HepG2 (cell line): ENCODE measurements at regions not wholly inside any gene's neighbourhood (a gene's known extent, or its start where the extent isn't known, plus 50 kb on each side); places are given as distances from the start of the nearest gene placed in this dataset.

Experiments used
- ATAC-seq: fragments of 200-7000 bp; cut with Tn5 transposase; 3 replicates; pipeline ENCODE4 v1.9.1; 2020; ENCODE audit warnings: mild to moderate bottlenecking, moderate library complexity
- BruUV-seq: library from RNA; stranded (reverse); fragments of 400-500 nt; replicated peaks from 2 replicates; lab custom pipeline; 2021; lab: Mats Ljungman, UMichigan
- CTCF ChIA-PET: fragments of 300-600 bp; formaldehyde crosslinking; extraction: SDS; loops from one replicate; lab custom pipeline; 2021; ENCODE audit warnings: low total read pairs, inconsistent platforms, low intra/inter-chr PET ratio; lab: Yijun Ruan, JAX
- POLR2A ChIA-PET: fragments of 350-600 bp; sonication (Branson Sonifier 250); formaldehyde crosslinking; loops from one replicate; lab custom pipeline; 2020; ENCODE audit warnings: antibody characterized with exemption, inconsistent platforms; lab: Yijun Ruan, JAX
- DNase-seq: peaks from one replicate; pipeline ENCODE4 v3.0.0-alpha.2; 2015; ENCODE audit warnings: low spot score
- FAIRE-seq: peaks from 3 replicates; lab custom pipeline; 2011; peaks lifted over from hg19 to GRCh38; lab: Jason Lieb, UNC
- H2AFZ ChIP-seq: one replicate; pipeline ENCODE4 v1.6.1; 2011; ENCODE audit warnings: low read length, inconsistent platforms
- H3K27ac ChIP-seq: fragments of 300-600 bp; 3 replicates; pipeline ENCODE4 v1.8.0; 2011; ENCODE audit warnings: mixed run types, mild to moderate bottlenecking, mixed read lengths, low read length, inconsistent platforms; ENCODE audit not compliant: insufficient read depth; ENCODE audit errors: extremely low read length
- H3K27me3 ChIP-seq, 2 experiments: fragments of 200-600 bp in 1 of 2; 2 replicates in 1 of 2; 3 replicates in 1 of 2; pipeline versions ENCODE4 v1.6.0 to v1.8.0; 2011; ENCODE audit warnings: low read length in 2 of 2, mild to moderate bottlenecking in 2 of 2, moderate library complexity in 2 of 2, inconsistent platforms in 1 of 2; ENCODE audit not compliant: insufficient read depth in 2 of 2, control insufficient read depth in 1 of 2
- H3K36me3 ChIP-seq, 2 experiments: fragments of 200-600 bp in 1 of 2; replicated peaks in 1 of 2; 2 replicates in 1 of 2; 3 replicates in 1 of 2; pipeline versions ENCODE4 v1.5.1 to v1.8.0; 2011; ENCODE audit warnings: low read length in 2 of 2, inconsistent platforms in 1 of 2; ENCODE audit not compliant: insufficient read depth in 2 of 2, control insufficient read depth in 1 of 2
- H3K4me1 ChIP-seq: 2 replicates; pipeline ENCODE4 v1.5.1; 2012; ENCODE audit warnings: low read length, inconsistent platforms; ENCODE audit not compliant: insufficient read depth
- H3K4me2 ChIP-seq: 2 replicates; pipeline ENCODE4 v1.6.0; 2011; ENCODE audit warnings: low read depth, low read length, inconsistent platforms
- H3K4me3 ChIP-seq, 3 experiments: fragments of 200-600 bp in 1 of 3; sonication (generic), shearing (Covaris generic) in 1 of 3; replicated peaks in 1 of 3; 2 replicates each; pipeline ENCODE4 v1.5.1; 2011 to 2016; ENCODE audit warnings: low read length in 3 of 3, inconsistent platforms in 2 of 3, low read depth in 2 of 3, mild to moderate bottlenecking in 2 of 3, control low read depth in 1 of 3, mixed read lengths in 1 of 3; ENCODE audit not compliant: insufficient read depth in 1 of 3
- H3K79me2 ChIP-seq: one replicate; pipeline ENCODE4 v1.6.1; 2011; ENCODE audit warnings: low read length, inconsistent platforms; ENCODE audit not compliant: insufficient read depth
- H3K9ac ChIP-seq: 2 replicates; pipeline ENCODE4 v1.6.0; 2011; ENCODE audit warnings: mild to moderate bottlenecking, low read depth, low read length, inconsistent platforms; ENCODE audit not compliant: insufficient read depth
- H3K9me3 ChIP-seq: 2 replicates; pipeline ENCODE4 v1.5.1; 2012; ENCODE audit warnings: mild to moderate bottlenecking, low read length
- H4K20me1 ChIP-seq: 2 replicates; pipeline ENCODE4 v1.6.0; 2011; ENCODE audit warnings: inconsistent platforms, mild to moderate bottlenecking, low read length, moderate library complexity; ENCODE audit not compliant: insufficient read depth
- ETV5 ChIP-seq: IDR thresholded peaks from 2 replicates; pipeline ENCODE4 v1.6.1; 2018; ENCODE audit warnings: missing biosample characterization, missing genetic modification reagents, inconsistent platforms, borderline replicate concordance
- HDAC2 ChIP-seq: sonication (generic); formaldehyde crosslinking; IDR thresholded peaks from 2 replicates; pipeline ENCODE4 v1.4.0; 2020; ENCODE audit warnings: missing genetic modification reagents
- HMG20B ChIP-seq: conservative IDR thresholded peaks from 2 replicates; pipeline ENCODE4 v1.6.1; 2016; ENCODE audit warnings: missing genetic modification reagents, missing compliant biosample characterization
- HNF4G ChIP-seq, 2 experiments: sonication (generic) in 1 of 2; formaldehyde crosslinking in 1 of 2; IDR thresholded peaks; 2 replicates each; pipeline versions ENCODE4 v1.4.0 to v1.6.1; 2011 to 2020; ENCODE audit warnings: borderline replicate concordance in 2 of 2, low read depth in 2 of 2, mild to moderate bottlenecking in 2 of 2, low read length in 1 of 2, missing genetic modification reagents in 1 of 2, moderate library complexity in 1 of 2
- KLF16 ChIP-seq, 2 experiments: sonication (generic) in 1 of 2; formaldehyde crosslinking in 1 of 2; IDR thresholded peaks; 2 replicates each; pipeline versions ENCODE4 v1.6.1 to v1.8.0; 2016 to 2023; ENCODE audit warnings: missing genetic modification reagents in 2 of 2, missing compliant biosample characterization in 1 of 2
- NBN ChIP-seq: fragments of 450-650 bp; conservative IDR thresholded peaks from 2 replicates; pipeline ENCODE4 v1.6.1; 2017
- NR2F6 ChIP-seq, 2 experiments: IDR thresholded peaks; 2 replicates each; pipeline ENCODE4 v1.6.1; 2016; ENCODE audit warnings: antibody characterized with exemption in 1 of 2, mild to moderate bottlenecking in 1 of 2
- SATB2 ChIP-seq: sonication (generic); formaldehyde crosslinking; IDR thresholded peaks from 2 replicates; pipeline ENCODE4 v1.5.0; 2020; ENCODE audit warnings: missing genetic modification reagents
- SIX1 ChIP-seq: sonication (generic); formaldehyde crosslinking; IDR thresholded peaks from 2 replicates; pipeline ENCODE4 v1.4.0; 2020; ENCODE audit warnings: missing genetic modification reagents, borderline replicate concordance
- ZMYM2 ChIP-seq: sonication (generic); formaldehyde crosslinking; IDR thresholded peaks from 2 replicates; pipeline ENCODE4 v1.8.0; 2022; ENCODE audit warnings: mild to moderate bottlenecking, missing genetic modification reagents
- ZNF18 ChIP-seq: sonication (generic); formaldehyde crosslinking; IDR thresholded peaks from 2 replicates; pipeline ENCODE4 v1.8.0; 2022; ENCODE audit warnings: mild to moderate bottlenecking, missing genetic modification reagents; ENCODE audit not compliant: insufficient replicate concordance
- WGBS: methylation state at CpG from one replicate; pipeline ENCODE4 v1.1.6; 2017; ENCODE audit warnings: low lambda C conversion rate; 5-methylcytosine and 5-hydroxymethylcytosine counted together
- in situ Hi-C: cut with HindIII; loops from 2 replicates; pipeline ENCODE4 v1.10.0; 2017; ENCODE audit warnings: low pct_unique_long_range_greater_than_20kb; ENCODE audit not compliant: extremely low pct_ligation_motif_present
- intact Hi-C: fragments of 100-400 bp; cut with micrococcal nuclease; formaldehyde crosslinking; loops from one replicate; pipeline ENCODE4 v1.10.0; 2022; ENCODE audit not compliant: unreplicated experiment
- TF ChIP-seq, protein P1 (sequence below): sonication (generic); formaldehyde crosslinking; IDR thresholded peaks from 2 replicates; pipeline ENCODE4 v1.4.0; 2020; ENCODE audit warnings: mild to moderate bottlenecking, missing genetic modification reagents

DNA sequence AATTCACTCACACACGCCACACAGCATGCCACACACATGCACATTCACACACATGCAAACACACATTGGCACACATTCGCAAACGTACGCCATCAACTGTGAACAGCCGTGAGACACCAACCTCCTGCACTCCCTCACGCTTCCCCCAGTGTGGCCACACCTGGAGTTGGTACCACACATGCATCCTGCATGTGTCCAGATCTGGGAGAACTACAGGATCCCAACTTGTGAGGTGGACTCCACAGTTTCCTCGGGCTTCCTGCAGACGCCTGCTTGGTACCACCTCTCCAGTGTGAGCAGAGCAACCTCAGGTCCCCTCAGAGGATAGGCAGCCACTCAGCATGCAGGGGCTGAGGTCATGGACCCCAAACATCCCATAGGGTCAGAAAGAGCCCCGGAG is 239.0 kb downstream of the EIPR1 start:
- in situ Hi-C loops, result no loop called here
- Histone ChIP-seq H3K9ac (no peak overlapping the region), H3K27ac (no peak overlapping the region), H4K20me1 (no peaks in the 10 kb centered on the region), H3K9me3 (no peaks in the 10 kb centered on the region), H3K4me2 (no peak overlapping the region), H3K27me3 (no peaks in the 10 kb centered on the region), H3K79me2 (no peaks in the 10 kb centered on the region), H2AFZ (no peak overlapping the region), H3K4me3 (no peak overlapping the region), H3K36me3 (no peaks in the 10 kb centered on the region), H3K4me1 (no peaks in the 10 kb centered on the region)
- ChIA-PET POLR2A (no interaction called here), CTCF (no interaction called here)
- DNase-seq (no peak), ATAC-seq (no peak), FAIRE-seq (no peak)
- intact Hi-C loops, result no loop called here
- BruUV-seq, result no TSS peak
- 88% methylated on average over 9 of the region's 9 CpGs for WGBS
- no peak for TF ChIP-seq HNF4G (IDR thresholded peaks at IDR 0.05; ENCODE audit: borderline replicate concordance, low read depth, low read length)
- TF ChIP-seq HNF4G (CRISPR knock-in tag; IDR thresholded peaks at IDR 0.05; ENCODE audit: borderline replicate concordance, low read depth), result no peak
- no peak for TF ChIP-seq NBN
- no peak for TF ChIP-seq SATB2 (CRISPR knock-in tag)
- no peak for TF ChIP-seq ZMYM2 (CRISPR knock-in tag)
- TF ChIP-seq ETV5 (CRISPR knock-in tag), result no peak
- TF ChIP-seq ZNF18 (CRISPR knock-in tag), result no peak
- TF ChIP-seq NR2F6 (IDR thresholded peaks at IDR 0.05), result no peak
- no peak for TF ChIP-seq NR2F6 (CRISPR knock-in tag; IDR thresholded peaks at IDR 0.05)
- TF ChIP-seq SIX1, result no peak
- no peak for TF ChIP-seq KLF16 (CRISPR knock-in tag; IDR thresholded peaks at IDR 0.05)
- no peak for TF ChIP-seq HDAC2 (CRISPR knock-in tag)
- TF ChIP-seq, protein P1, sequence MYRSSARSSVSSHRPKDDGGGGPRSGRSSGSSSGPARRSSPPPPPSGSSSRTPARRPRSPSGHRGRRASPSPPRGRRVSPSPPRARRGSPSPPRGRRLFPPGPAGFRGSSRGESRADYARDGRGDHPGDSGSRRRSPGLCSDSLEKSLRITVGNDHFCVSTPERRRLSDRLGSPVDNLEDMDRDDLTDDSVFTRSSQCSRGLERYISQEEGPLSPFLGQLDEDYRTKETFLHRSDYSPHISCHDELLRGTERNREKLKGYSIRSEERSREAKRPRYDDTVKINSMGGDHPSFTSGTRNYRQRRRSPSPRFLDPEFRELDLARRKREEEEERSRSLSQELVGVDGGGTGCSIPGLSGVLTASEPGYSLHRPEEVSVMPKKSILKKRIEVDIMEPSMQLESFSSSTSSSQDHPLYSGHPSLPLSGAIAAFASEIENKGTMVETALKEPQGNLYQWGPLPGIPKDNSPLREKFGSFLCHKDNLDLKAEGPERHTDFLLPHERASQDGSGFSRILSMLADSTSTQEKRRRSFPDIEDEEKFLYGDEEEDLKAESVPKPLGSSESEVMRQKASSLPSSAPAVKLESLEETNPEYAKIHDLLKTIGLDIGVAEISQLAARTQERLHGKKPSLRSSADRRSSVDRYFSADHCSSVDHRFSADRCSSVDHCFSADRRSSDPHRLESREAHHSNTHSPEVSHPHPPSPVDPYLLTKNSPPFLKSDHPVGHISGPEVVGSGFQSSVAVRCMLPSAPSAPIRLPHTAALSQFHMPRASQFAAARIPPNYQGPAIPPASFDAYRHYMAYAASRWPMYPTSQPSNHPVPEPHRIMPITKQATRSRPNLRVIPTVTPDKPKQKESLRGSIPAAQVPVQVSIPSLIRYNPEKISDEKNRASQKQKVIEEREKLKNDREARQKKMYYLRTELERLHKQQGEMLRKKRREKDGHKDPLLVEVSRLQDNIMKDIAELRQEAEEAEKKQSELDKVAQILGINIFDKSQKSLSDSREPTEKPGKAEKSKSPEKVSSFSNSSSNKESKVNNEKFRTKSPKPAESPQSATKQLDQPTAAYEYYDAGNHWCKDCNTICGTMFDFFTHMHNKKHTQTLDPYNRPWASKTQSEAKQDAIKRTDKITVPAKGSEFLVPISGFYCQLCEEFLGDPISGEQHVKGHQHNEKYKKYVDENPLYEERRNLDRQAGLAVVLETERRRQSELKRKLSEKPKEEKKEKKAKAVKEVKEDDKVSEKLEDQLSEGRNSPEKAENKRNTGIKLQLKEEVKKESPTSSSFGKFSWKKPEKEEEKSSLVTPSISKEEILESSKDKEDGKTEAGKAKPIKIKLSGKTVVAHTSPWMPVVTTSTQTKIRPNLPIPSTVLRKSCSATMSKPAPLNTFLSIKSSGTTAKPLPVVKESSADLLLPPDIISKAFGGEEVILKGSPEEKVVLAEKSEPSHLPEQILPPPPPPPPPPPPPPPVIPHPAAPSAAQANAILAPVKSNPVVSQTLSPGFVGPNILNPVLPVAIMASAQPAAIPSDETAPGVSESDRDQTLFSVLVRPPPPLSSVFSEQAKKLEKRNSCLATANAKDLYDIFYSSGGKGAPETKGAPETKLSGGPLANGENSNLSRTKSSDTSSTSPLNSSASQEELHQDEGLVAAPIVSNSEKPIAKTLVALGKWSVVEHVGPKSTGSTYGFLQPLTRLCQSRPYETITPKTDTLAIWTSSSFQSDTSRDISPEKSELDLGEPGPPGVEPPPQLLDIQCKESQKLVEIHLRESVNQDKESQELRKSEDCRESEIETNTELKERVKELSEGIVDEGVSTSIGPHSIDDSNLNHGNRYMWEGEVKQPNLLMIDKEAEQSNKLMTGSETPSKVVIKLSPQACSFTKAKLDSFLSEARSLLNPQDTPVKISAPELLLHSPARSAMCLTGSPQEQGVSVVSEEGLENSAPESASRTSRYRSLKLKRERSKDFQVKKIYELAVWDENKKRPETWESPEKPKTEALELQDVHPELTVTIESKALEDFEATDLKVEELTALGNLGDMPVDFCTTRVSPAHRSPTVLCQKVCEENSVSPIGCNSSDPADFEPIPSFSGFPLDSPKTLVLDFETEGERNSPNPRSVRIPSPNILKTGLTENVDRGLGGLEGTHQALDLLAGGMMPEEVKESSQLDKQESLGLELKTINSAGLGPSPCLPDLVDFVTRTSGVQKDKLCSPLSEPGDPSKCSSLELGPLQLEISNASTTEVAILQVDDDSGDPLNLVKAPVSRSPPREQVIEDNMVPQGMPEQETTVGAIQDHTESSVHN (CRISPR knock-in tag), result no peak
- TF ChIP-seq HMG20B (CRISPR knock-in tag), result no peak
